Caco-2 (cell line): ENCODE measurements at regions not wholly inside any gene's neighbourhood (a gene's known extent, or its start where the extent isn't known, plus 50 kb on each side); places are given as distances from the start of the nearest gene placed in this dataset.

Source experiments
- BruUV-seq: library from RNA; stranded (reverse); fragments of 400-500 nt; replicated peaks from 2 replicates; lab custom pipeline; 2021; lab: Mats Ljungman, UMichigan
- CTCF ChIA-PET: fragments of 300-600 bp; sonication (Branson Sonifier 250); formaldehyde crosslinking; loops from one replicate; lab custom pipeline; 2022; ENCODE audit warnings: antibody characterized with exemption; lab: Charles Lee
- POLR2A ChIA-PET: fragments of 300-600 bp; sonication (Branson Sonifier 250); formaldehyde crosslinking; loops from one replicate; lab custom pipeline; 2022; ENCODE audit warnings: antibody characterized with exemption; lab: Charles Lee
- DNase-seq, 2 experiments: peaks; one replicate each; pipeline versions ENCODE4 v3.0.0 to v3.0.0-alpha.2; 2020 to 2022
- H3K27me3 ChIP-seq: replicated peaks from 2 replicates; pipeline ENCODE4 v1.6.0; 2011; ENCODE audit warnings: low read length; ENCODE audit not compliant: control insufficient read depth, insufficient read depth
- H3K36me3 ChIP-seq: 2 replicates; pipeline ENCODE4 v1.5.1; 2011; ENCODE audit warnings: low read length; ENCODE audit not compliant: control insufficient read depth, insufficient read depth
- H3K4me1 ChIP-seq: fragments of 250-450 bp; sonication (Bioruptor Pico); 2 replicates; pipeline ENCODE4 v1.5.1; 2020; ENCODE audit warnings: mild to moderate bottlenecking
- H3K4me3 ChIP-seq: 2 replicates; pipeline ENCODE4 v1.5.1; 2011; ENCODE audit warnings: low read depth, mild to moderate bottlenecking, control low read depth, low read length
- H3K9me3 ChIP-seq: fragments of 250-450 bp; sonication (Bioruptor Pico); 2 replicates; pipeline ENCODE4 v1.5.1; 2020; ENCODE audit warnings: mild to moderate bottlenecking, moderate library complexity
- H3K27ac Mint-ChIP-seq: one replicate; pipeline ENCODE4 v1.8.0; 2022; ENCODE audit warnings: mixed read lengths; ENCODE audit not compliant: unreplicated experiment
- H3K27me3 Mint-ChIP-seq: one replicate; pipeline ENCODE4 v1.8.0; 2022; ENCODE audit warnings: mixed read lengths; ENCODE audit not compliant: insufficient read depth, unreplicated experiment
- H3K36me3 Mint-ChIP-seq: one replicate; pipeline ENCODE4 v1.8.0; 2022; ENCODE audit warnings: mild to moderate bottlenecking, mixed read lengths; ENCODE audit not compliant: insufficient read depth, unreplicated experiment
- H3K4me1 Mint-ChIP-seq: one replicate; pipeline ENCODE4 v1.8.0; 2022; ENCODE audit warnings: low read depth, mixed read lengths; ENCODE audit not compliant: unreplicated experiment
- H3K4me3 Mint-ChIP-seq: one replicate; pipeline ENCODE4 v1.8.0; 2022; ENCODE audit warnings: mild to moderate bottlenecking, moderate library complexity, mixed read lengths; ENCODE audit not compliant: unreplicated experiment
- H3K9me3 Mint-ChIP-seq: one replicate; pipeline ENCODE4 v1.8.0; 2022; ENCODE audit warnings: mixed read lengths; ENCODE audit not compliant: unreplicated experiment
- CTCF ChIP-seq, 2 experiments: fragments of 200-600 bp in 1 of 2; IDR thresholded peaks; 1 replicate in 1 of 2; 2 replicates in 1 of 2; pipeline versions ENCODE4 v1.5.1 to v1.8.0; 2011 to 2022; ENCODE audit warnings: antibody characterized with exemption in 1 of 2, control low read depth in 1 of 2, inconsistent platforms in 1 of 2, low read depth in 1 of 2, low read length in 1 of 2, mild to moderate bottlenecking in 1 of 2, moderate library complexity in 1 of 2; ENCODE audit not compliant: insufficient read depth in 1 of 2, severe bottlenecking in 1 of 2, unreplicated experiment in 1 of 2
- intact Hi-C: fragments of 100-400 bp; cut with micrococcal nuclease; formaldehyde crosslinking; loops from one replicate; pipeline ENCODE4 v1.10.0; 2022; ENCODE audit not compliant: unreplicated experiment

GRCh38 chr6:121925534-121926255 lies 473.8 kb upstream of the HSF2 start:
- no TSS peak for BruUV-seq
- no peak for DNase-seq
- Histone ChIP-seq H3K4me3 (no peak overlapping the region), H3K27me3 (no peaks in the 10 kb centered on the region), H3K9me3 (no peaks in the 10 kb centered on the region), H3K36me3 (no peaks in the 10 kb centered on the region), H3K4me1 (no peaks in the 10 kb centered on the region)
- no peaks in the 10 kb centered on the region for H3K9me3 Mint-ChIP-seq
- intact Hi-C loops, result no loop called here
- CTCF ChIA-PET, result no interaction called here
- no peak overlapping the region for H3K27ac Mint-ChIP-seq
- H3K27me3 Mint-ChIP-seq, result no peaks in the 10 kb centered on the region
- no peaks in the 10 kb centered on the region for H3K4me1 Mint-ChIP-seq
- H3K4me3 Mint-ChIP-seq, result no peak overlapping the region
- no peak for TF ChIP-seq CTCF (IDR thresholded peaks at IDR 0.05; ENCODE audit: insufficient read depth in 1 of 2, low read depth in 1 of 2, low read length in 1 of 2, severe bottlenecking in 1 of 2, unreplicated experiment in 1 of 2)
- no peaks in the 10 kb centered on the region for H3K36me3 Mint-ChIP-seq
- POLR2A ChIA-PET, result no interaction called here

- no peaks in the 10 kb centered on the region for H3K27me3 Mint-ChIP-seq
- H3K36me3 Mint-ChIP-seq, result no peaks in the 10 kb centered on the region
- POLR2A ChIA-PET, result no interaction called here
- H3K4me1 Mint-ChIP-seq, result no peaks in the 10 kb centered on the region
- Histone ChIP-seq H3K9me3 (no peaks in the 10 kb centered on the region), H3K27me3 (no peaks in the 10 kb centered on the region), H3K4me3 (no peak overlapping the region), H3K4me1 (no peaks in the 10 kb centered on the region), H3K36me3 (no peaks in the 10 kb centered on the region)
- no peak for DNase-seq
- no peak overlapping the region for H3K4me3 Mint-ChIP-seq
- H3K27ac Mint-ChIP-seq, result no peak overlapping the region
- intact Hi-C loops, result no loop called here
- TF ChIP-seq CTCF (IDR thresholded peaks at IDR 0.05; ENCODE audit: insufficient read depth in 1 of 2, low read depth in 1 of 2, low read length in 1 of 2, severe bottlenecking in 1 of 2, unreplicated experiment in 1 of 2), result no peak
- CTCF ChIA-PET, result no interaction called here
- no peaks in the 10 kb centered on the region for H3K9me3 Mint-ChIP-seq
- BruUV-seq, result no TSS peak
These were observed 470.2 kb upstream of the HSF2 start for GRCh38 chr6:121929301-121929700.

GRCh38 chr6:121932076-121932991 lies 467.1 kb upstream of the HSF2 start:
- no peak overlapping the region for H3K27ac Mint-ChIP-seq
- H3K4me3 Mint-ChIP-seq, result no peak overlapping the region
- no peaks in the 10 kb centered on the region for H3K9me3 ChIP-seq
- intact Hi-C loops, result no loop called here
- BruUV-seq, result no TSS peak
- TF ChIP-seq CTCF (IDR thresholded peaks at IDR 0.05; ENCODE audit: insufficient read depth in 1 of 2, low read depth in 1 of 2, low read length in 1 of 2, severe bottlenecking in 1 of 2, unreplicated experiment in 1 of 2), result no peak
- DNase-seq, result peak; percentile 24 to 51
- H3K4me1 ChIP-seq, result no peaks in the 10 kb centered on the region
- no peaks in the 10 kb centered on the region for H3K9me3 Mint-ChIP-seq
- no peak overlapping the region for H3K4me3 ChIP-seq
- H3K36me3 Mint-ChIP-seq, result no peaks in the 10 kb centered on the region
- H3K27me3 Mint-ChIP-seq, result no peaks in the 10 kb centered on the region
- no peaks in the 10 kb centered on the region for H3K36me3 ChIP-seq
- ChIA-PET POLR2A (no interaction called here), CTCF (no interaction called here)
- no peaks in the 10 kb centered on the region for H3K27me3 ChIP-seq
- H3K4me1 Mint-ChIP-seq, result no peaks in the 10 kb centered on the region
